Stimulated activated CD8-positive, alpha-beta memory T cell treated with anti-CD3 and anti-CD28 coated beads, Interleukin-15, amount 100 ng/mL, for 48 hours (primary cell): ENCODE measurements at regions not wholly inside any gene's neighbourhood (a gene's known extent, or its start where the extent isn't known, plus 50 kb on each side); places are given as distances from the start of the nearest gene placed in this dataset.

ENCODE experiments used
- DNase-seq, 2 donors: peaks; one replicate each; pipeline ENCODE4 v3.0.0-alpha.2; 2020; ENCODE audit warnings: low read depth in 2 of 2

DNA sequence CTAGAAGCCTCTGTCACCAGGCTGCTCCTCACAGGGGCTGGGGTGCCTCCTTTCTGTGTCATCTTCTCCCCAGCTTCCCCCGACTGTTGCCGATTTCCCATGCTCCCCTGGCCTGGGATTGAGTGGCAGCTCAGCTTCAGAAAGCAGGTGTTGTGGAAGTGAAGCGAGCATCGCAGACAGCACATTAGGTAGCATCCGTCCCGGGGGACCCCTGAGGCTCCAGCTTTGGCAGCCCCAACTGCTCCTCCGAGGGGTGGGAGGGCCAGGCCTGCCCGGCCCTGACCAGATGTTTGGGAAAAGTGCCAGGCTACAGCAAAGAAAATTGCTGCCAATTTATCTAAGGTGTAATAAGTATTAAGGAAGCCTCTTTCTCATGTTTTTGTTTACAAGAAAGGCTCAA, 1045.6 kb downstream of the BCL11B start:
- no peak for DNase-seq

DNA sequence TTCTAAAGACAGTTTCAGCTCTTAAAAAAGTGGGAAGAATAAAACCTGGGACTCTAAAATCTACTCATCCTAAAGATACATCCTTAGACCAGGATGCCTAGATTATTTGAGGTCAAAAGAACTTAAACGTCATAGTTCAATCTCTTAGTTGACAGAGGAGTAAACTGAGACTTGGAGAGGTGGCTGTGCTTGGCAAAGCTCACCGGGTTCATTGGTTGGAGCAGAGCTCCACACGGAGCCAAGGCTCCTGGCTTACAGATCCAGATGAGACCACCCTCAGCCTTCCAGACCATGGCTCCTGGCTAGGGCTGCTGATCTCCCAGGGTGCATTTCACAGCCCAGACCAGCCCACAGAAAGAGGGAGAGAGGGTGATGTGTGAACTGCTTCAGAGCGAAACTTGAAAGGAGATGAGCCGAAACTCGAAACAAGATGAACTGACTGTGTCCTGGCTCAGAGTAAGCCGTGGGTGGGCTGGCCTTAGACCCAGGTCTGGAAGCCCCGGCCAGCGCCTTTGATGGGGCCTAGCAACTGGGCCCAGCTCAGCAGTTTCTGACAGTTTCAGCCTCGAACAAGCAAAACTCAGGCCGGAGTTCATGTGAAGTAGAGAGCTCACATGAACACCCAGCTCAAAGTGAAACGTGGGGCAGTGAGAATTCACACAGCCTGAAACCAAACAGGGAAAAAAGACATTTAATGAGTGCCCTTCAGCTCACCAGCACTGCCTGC, 1044.8 kb downstream of the BCL11B start:
- DNase-seq, result peak; percentile 50 to 69

DNA sequence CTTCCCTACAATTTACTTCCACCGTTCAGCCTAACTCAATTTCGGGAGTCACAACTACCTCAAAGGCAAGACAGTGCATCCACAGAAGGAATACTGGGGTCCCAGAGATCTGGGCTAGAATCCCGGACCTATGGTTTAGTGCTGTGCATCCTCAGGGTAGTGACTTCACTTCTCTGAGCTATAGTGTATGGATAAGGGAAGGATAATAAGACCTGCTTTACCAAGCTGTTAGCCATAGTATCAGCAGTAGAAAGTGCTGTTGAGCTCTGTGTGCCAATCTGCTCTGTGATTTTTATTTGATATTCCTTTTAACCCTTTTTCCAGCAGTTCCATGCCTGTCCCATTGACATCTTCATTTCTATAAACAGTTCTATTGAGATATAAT, 1044.3 kb downstream of the BCL11B start:
- DNase-seq, result no peak

DNA sequence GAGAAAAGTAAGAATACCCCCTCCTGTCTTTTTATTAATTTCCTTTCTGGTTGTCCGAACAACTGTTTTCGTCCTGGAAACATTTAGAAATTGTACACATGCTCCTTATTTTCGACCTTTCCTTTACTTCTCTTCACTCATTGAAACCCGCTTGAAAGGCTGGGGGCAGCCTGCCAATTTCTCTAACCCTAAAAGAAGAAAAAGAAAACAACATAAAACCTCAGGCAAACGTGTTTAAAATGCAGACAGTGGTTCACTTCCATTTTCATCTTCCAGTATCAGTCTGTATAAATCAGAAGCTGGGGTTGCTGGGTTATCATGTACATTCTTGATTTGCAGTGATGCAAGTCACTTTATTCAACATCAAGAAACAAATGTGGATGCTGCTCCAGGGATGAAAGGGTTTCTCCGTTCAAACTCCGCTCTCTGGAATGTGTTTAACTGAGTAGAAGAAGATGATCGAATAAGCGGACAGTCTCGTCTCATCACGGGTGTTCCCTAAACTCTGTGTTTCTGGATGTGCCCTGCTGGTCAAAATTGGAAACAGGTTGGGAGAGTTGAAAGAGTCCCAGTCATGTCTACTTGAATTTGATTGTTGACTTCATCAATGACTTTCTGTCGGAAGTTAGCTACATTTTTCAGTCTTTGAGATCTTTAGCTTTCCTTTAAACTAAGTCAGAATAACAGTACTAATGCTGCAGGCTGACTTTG, 1042.2 kb downstream of the BCL11B start:
- no peak for DNase-seq

DNA sequence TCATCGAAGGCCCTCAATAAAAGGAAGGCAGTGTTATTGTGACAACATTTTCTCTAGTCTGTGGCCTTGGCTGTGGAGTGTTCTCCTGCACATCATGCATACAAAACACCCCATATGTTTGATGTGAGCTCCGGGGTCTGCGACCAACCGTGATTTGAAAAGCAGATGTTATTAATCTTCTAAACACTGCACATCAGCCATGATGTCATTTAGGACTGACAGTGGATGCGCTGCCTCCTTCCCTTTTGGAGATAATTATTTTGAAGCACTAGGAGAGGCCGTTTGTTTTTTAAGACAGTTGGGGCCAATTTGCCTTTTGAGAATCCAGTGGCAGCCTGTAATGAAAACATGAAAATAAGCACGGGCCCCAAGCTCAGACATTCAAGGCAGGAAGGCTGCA, 1041.6 kb downstream of the BCL11B start:
- no peak for DNase-seq

DNA sequence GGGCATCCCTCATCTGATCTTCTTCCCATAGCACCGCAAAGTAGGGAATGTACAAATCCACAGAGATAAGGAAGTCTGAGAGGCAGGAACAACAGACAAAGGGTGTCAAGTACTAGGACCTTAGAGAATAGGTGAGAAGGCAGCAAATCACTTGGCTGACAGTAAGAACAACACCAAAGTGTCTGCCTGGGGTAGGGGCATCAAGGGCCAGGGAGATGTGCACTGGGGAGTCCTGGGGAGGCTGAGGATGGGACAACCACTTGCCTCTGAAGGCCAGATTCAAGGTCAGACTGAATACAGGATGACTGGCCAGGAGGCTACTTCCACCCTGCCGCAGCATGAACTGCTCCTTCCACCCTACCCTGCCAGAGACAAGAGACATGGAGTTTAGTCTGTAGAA, 1040.8 kb downstream of the BCL11B start:
- DNase-seq, result no peak

DNA sequence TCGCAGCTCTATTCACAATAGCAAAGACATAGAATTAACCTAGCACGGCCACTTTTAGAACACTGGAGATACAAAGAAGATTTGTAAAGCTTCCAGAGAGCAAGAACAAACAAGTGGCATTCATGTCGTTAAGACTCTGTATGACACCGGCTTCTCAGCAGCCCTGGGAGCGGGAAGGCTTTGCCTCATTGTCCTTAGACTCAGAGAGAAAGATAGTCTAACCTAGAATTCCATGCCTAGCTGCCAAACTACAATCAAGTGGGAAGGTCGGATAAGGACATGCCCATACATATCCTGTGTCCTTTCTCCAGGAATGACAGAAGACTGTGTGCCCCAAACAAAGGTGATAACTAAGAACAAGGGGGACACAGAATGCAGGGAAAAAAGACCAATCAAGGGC, 1038.3 kb downstream of the BCL11B start:
- no peak for DNase-seq

DNA sequence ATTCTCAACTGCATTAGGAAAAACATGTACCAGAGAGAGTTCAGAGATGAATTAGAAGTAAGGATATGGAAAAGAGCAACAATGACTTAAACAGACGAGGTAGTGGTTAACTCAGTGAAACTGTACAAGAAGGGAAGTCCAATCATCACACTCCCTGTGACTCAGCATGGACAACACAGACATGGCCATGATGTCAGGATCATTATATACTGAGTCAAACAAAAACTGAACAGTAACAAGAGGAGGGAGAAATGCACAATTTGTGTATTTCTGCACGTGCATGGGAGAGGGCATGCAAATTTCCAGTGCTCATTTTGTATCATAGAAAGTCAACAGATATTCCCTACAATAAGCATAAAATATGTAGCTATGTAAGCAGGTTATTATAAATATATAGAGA, 1037.8 kb downstream of the BCL11B start:
- DNase-seq, result peak in 1 of 2 donors; percentile 28

DNA sequence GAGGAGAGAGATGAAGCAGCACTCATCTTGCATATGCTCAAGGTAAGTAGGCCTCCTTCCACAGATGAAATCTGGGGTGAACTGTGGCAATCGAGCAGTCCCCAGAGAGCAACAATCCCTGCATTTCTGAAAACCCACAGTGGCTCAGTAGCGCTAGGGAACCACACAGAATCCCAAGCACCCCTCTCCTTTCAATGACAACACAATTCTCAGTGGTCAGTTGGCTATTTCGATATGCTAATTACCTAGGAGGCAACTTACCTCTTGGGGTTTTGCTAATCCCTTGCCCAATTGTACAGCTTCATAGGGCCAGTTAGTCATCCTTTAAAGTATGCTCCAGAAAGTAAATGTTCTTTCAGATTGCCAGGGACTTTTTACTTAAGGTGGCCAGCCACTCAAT, 1035.7 kb downstream of the BCL11B start:
- no peak for DNase-seq

DNA sequence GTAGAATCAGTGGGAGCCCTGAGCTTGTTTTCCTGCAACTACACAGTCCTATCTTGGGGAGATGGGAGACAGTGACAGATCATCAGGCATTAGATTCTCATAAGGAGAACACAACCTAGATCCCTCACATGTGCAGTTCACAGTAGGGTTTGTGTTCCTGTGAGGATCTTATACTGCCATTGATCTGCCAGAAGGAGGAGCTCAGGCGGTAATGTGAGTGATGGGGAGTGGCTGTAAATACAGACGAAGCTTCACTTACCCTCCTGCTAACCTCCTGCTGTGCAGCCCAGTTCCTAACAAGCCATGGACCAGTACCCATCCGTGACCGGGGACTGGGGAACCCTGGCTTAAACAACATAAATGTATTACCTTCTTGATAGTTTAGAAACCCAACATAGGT, 1034.1 kb downstream of the BCL11B start:
- DNase-seq, result no peak

DNA sequence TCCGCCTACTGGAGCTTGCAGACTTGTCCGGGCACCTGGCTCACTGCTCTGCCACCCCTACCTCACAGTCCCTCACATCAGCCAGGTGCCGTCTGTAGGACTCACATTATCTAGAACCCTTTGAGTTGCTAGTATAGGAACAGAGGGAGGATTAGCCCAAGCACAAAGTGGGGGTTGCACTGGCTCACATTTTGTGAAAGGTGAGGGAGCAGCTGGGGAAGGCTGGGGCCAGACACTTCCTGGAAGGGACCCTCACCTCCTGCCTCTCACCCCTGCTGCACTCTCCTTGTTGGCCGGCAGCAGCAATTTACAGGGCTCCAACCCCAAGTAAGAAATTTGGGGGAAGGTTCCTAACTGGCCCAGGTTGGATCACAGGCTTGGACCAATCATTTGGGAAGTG, 1031.6 kb downstream of the BCL11B start:
- DNase-seq, result no peak

DNA sequence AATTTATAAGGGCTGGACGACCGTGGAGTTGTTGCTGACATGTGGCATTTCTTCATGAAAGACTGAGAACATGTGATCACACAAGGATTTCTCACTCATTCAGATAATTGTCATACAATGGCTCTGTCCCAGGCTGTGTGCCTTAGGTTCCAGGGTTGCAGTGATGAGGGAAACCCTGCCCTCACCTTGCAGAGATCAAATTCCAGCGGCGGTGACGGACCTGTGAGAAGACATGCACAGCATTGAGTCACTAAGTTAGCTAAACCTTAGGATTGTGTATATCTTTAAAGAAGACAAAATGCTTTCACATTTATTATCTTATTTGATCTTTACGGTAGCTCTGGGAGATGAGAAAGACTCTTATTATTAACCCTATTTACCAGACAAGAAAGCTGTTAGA, 1029.1 kb downstream of the BCL11B start:
- DNase-seq, result no peak

DNA sequence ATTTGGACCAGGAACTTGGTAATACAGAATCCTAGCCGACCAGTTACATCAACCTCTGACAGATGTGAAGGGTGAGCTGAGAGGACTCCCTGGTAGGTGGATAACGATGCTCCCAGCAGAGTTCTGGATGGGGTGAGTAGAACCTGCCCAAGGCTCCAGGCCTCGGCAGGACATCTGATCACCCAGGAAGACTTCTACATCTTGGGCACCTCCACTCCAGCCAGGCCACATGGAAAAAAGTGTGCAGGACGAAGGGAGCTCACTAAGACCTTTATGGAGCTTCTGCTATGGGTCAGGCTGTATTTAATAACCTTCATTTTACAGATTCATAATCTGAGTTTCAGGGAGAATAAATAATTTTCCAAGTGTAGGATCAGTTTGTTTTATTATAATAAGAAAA, 1028.7 kb downstream of the BCL11B start:
- DNase-seq, result no peak

DNA sequence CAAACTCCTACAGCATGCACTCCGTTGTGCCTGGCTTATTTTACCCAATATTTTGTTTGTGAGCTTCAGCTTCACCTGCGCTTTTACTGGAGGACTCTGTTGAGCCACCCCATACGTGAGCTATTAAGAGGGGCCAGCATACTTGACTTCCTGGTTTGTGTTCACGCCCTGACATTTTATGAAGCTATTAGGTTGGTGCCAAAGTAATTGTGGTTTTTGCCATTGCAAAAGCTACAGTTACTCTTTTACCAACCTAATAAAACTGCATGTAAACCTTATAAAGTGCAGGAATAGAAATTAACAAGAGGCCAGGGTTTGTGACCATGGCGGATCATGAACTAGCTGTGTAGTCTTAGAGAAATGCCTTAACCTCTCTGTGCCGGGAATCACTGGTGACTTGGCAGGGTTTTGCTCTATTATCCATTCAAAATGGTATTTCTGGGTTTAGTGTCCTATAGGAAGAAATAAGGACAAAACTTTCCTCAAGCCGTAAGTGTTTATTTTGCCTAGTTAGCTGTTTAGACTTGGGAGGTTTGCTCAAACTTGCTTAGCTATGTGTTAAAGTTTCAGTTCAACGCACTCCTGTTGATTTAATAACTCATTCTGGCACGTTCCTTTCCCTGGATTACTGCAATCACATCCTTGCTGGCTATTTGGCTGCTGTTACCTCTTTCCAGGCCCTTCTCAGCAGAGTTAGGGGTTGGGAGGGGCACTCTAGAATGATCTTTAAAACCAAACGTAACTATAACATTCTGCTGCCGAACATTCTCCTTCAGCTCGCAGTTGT, 1027.6 kb downstream of the BCL11B start:
- DNase-seq, result no peak

DNA sequence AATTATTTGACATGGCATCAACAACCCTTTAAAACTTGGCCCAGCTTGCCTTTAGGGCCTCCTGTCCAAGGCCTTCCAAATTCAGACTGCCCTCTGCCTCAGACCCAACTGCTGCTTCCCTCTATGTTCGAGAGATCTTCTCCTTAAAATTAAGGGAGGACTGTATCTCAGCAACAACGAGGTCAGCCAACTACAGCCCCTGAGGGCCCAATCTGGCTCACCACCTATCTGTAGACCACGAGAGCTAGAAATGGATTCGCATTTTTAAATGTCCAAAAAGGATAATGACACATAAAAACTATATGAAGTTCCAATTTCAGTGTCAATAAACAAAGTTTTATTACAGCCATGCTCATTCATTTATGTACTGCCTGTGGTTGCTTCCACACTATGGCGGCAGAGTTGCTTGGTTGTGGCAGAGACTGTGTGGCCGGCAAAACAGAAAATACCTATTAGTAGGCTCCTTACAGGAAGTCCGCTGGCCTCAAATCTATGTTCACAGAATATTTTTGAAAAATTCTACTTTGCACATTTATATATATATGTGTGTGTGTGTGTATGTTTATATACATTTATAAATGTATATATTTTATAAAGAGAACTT, 1026.9 kb downstream of the BCL11B start:
- no peak for DNase-seq

DNA sequence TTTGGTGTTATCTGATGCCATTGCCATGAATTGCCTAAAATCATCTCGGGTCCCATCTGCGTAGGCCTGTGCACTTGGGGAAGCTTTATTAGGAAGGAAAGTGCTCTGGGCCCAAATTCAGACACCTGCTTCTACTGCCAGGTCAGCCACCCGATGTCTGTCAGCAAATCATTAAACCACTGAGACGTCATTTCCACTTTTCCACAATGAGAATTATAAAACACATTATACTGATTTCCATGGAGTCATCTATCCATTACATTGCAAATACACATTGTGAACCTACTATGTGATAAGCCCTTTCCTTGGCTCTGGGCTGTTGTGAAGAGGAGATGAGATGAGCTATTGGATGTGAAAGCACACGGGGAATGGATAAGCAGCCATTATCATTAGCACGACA, 1022.9 kb downstream of the BCL11B start:
- DNase-seq, result no peak

DNA sequence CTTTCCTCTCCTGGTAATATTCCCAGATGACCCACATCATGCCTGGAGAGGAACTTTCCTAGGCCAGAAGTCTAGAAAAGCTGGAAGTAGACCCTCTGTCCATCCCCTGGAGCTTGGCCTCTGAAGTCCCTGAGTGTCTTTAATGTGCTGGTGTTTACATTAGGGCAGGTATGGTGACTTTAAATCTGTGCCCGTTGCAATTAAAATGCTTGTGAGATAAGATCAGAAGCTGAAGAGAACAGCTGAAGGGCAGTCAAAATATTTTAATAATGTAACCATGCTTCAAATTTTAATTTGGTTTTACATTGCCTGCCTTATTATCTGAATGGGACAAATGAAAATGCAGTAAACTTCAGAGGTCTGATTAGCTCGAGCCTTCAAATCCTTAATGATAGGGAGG, 1022.5 kb downstream of the BCL11B start:
- DNase-seq, result no peak

DNA sequence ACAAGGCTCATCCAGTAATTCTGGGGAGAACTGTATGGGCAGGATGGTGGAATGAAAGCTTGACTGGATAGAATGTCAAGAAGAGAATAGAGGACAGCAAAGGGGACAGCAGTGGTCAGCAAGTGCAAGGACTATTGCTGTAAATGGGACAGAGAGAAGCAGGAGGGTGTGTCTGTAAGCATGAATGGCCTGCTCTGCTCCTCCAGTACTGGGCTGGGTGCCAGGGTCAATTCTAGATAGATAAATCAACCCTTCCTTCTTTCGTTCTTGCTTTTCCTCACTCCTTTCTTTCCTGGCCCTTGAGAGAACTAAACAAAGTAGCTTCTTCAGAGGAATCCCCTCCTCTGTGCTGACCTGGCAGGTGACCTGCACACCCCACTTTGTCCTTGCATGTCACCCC, 1019.2 kb downstream of the BCL11B start:
- DNase-seq, result no peak

DNA sequence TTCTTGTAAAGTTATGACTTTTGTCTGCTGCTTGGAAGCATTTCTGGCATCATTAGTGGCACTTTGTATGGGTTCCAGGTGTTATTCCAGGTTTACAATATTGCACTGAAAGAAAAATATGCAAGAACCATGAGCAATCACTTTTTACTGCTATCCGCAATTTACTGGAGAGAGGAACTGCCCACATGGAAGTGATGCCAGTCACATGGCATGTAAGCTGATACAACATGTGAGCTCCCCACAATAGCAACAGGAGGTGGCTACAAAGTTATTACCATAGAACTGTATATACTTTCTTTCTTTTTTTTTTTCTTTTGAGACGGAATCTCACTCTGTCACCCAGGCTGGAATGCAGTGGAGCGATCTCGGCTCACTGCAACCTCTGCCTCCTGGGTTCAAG, 1012.1 kb downstream of the BCL11B start:
- no peak for DNase-seq

DNA sequence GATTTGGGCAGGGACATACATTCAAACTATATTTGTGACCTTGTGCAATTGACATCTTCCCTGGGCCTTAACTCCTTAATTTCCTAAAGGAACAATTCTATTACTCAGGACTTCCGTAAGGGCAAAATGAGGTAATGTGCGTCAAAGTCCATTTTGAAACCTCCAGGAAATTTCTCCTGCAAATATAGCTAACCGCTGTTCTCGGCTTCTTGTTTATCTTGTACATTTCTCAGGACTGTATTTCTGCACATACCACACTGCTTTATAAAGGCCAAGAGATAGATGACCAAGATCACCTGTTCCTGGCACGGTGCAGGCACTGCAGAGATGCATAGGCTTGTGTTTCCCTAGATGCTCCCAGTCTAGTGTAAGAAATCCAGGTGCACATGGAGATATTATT, 1009.4 kb downstream of the BCL11B start:
- no peak for DNase-seq

DNA sequence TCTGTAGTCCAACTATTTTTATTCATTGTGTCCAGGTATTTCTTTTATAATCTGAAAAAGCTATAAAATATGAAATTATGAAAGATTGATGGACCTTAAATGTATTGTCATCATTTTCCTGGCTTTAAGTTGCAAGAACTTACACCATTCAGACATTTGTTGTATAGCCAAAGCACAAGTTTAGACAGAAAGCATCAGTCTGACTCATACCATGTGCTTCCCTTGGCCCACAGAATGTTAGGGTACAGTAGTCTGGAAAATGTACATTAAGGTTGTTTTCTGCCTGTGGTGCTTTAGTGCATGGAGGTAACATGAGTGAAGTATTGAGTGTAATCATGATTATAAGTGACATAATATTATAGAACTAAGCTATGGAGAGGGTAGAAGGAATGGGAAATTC, 1002.5 kb downstream of the BCL11B start:
- DNase-seq, result no peak

DNA sequence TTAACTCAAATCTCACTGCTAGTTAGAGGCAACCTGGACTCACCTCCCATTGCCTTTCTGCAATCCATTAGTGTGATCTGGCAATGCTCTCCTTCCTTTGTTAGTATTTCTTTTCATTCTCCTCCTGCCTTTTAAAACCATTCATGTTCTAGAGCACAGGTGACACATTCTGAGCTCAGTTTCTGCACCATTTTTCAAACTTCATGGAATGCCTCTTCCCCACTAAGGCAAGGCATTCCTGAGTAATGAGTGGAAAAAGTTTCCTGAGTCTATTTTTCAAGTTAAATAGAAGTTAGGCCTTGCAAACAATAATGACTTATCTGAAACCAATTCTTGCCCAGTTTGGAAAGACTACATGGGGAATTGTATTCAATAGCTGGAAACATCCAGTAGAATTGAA, 1001.8 kb downstream of the BCL11B start:
- no peak for DNase-seq

DNA sequence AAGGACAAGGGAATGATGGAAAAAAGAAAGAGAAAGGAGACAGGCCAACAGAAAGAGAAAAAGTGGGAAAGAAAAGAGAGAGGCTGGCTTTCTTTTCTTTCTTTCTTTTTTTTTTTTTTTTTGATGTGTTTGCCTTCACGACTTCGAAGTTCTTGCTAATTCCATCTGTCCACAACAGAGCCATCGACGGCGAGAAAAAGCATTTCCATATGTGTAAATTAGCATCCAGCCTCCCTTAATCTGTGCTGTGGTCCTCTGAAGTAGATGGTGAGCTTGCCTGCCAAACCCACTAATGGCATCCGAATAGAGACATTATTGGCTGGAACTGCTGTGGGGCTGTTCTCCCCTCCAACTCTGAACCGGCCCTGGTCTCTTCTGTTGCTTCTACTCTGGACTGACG, 997.4 kb downstream of the BCL11B start:
- DNase-seq, result no peak
